Activated CD4-positive, alpha-beta memory T cell treated with anti-CD3 and anti-CD28 coated beads for 36 hours (primary cell): ENCODE measurements at regions not wholly inside any gene's neighbourhood (a gene's known extent, or its start where the extent isn't known, plus 50 kb on each side); places are given as distances from the start of the nearest gene placed in this dataset.
"Not testable (repeated sequence)": the region's sequence is repeated elsewhere in the genome, so short reads cannot be mapped to it uniquely, and the experiment has no call there.

Source experiments
- CTCF ChIA-PET: fragments of 350-600 bp; sonication (Branson Sonifier 250); formaldehyde crosslinking; loops from one replicate; lab custom pipeline; 2021; ENCODE audit warnings: antibody characterized with exemption, inconsistent platforms; lab: Charles Lee
- POLR2A ChIA-PET: fragments of 350-600 bp; sonication (Branson Sonifier 250); formaldehyde crosslinking; loops from one replicate; lab custom pipeline; 2021; ENCODE audit warnings: antibody characterized with exemption; lab: Charles Lee
- DNase-seq: peaks from one replicate; pipeline ENCODE4 v3.0.0-alpha.2; 2020
- H3K27ac Mint-ChIP-seq: one replicate; pipeline ENCODE4 v1.8.0; 2021; ENCODE audit warnings: mixed read lengths
- H3K27me3 Mint-ChIP-seq: one replicate; pipeline ENCODE4 v1.8.0; 2021; ENCODE audit warnings: mixed read lengths
- H3K36me3 Mint-ChIP-seq: one replicate; pipeline ENCODE4 v1.8.0; 2021; ENCODE audit warnings: mixed read lengths
- H3K4me1 Mint-ChIP-seq: one replicate; pipeline ENCODE4 v1.8.0; 2021; ENCODE audit warnings: low read depth, mixed read lengths
- H3K4me3 Mint-ChIP-seq: one replicate; pipeline ENCODE4 v1.8.0; 2021; ENCODE audit warnings: mild to moderate bottlenecking, mixed read lengths
- H3K9me3 Mint-ChIP-seq: one replicate; pipeline ENCODE4 v1.8.0; 2021; ENCODE audit warnings: mixed read lengths
- intact Hi-C: fragments of 100-400 bp; cut with micrococcal nuclease; formaldehyde crosslinking; loops from one replicate; pipeline ENCODE4 v1.15.1; 2023

GRCh38 chr3:174362556-174362955, 496.6 kb upstream of the NAALADL2 start:
- H3K27me3 Mint-ChIP-seq = no peaks in the 10 kb centered on the region
- no peaks in the 10 kb centered on the region for H3K9me3 Mint-ChIP-seq
- CTCF ChIA-PET = no interaction called here
- H3K4me1 Mint-ChIP-seq = no peaks in the 10 kb centered on the region
- no peak overlapping the region for H3K27ac Mint-ChIP-seq
- intact Hi-C loops = no loop called here
- H3K4me3 Mint-ChIP-seq = no peak overlapping the region
- no peak for DNase-seq
- no peaks in the 10 kb centered on the region for H3K36me3 Mint-ChIP-seq
- POLR2A ChIA-PET = no interaction called here

GRCh38 chr3:174363256-174363655, 495.9 kb upstream of the NAALADL2 start:
- intact Hi-C loops = no loop called here
- POLR2A ChIA-PET = no interaction called here

DNA sequence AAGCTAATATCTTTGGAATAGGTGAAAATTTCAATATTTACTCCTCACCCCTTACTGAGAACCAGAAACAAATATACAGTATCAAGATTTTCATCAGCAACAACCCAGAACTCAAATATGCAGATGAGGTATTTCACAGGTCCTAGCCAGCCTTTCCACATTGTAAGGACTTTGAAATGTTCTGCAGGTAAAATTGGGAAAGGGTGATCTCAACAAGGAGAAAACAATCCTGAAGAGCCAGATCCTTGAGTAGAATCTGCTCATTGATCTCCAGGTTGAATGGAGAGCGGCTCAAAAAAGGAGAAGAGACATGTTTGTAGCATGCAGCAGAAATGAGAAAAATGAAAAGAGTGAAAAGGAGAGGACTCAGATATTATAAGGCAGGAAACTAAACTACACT, 493.3 kb upstream of the NAALADL2 start:
- Mint-ChIP-seq H3K4me3 (no peak overlapping the region), H3K27me3 (no peaks in the 10 kb centered on the region), H3K27ac (no peak overlapping the region), H3K36me3 (no peaks in the 10 kb centered on the region), H3K9me3 (peaks cover 12% of the 10 kb centered on the region), H3K4me1 (no peaks in the 10 kb centered on the region)
- ChIA-PET CTCF (no interaction called here), POLR2A (no interaction called here)
- no peak for DNase-seq
- intact Hi-C loops = no loop called here

More at GRCh38 chr3:174363256-174363655, 495.9 kb upstream of the NAALADL2 start:
- Mint-ChIP-seq H3K4me3 (no peak overlapping the region), H3K27ac (no peak overlapping the region), H3K4me1 (no peaks in the 10 kb centered on the region), H3K27me3 (no peaks in the 10 kb centered on the region), H3K36me3 (no peaks in the 10 kb centered on the region), H3K9me3 (peaks cover 5% of the 10 kb centered on the region)
- CTCF ChIA-PET = no interaction called here
- DNase-seq = no peak

DNA sequence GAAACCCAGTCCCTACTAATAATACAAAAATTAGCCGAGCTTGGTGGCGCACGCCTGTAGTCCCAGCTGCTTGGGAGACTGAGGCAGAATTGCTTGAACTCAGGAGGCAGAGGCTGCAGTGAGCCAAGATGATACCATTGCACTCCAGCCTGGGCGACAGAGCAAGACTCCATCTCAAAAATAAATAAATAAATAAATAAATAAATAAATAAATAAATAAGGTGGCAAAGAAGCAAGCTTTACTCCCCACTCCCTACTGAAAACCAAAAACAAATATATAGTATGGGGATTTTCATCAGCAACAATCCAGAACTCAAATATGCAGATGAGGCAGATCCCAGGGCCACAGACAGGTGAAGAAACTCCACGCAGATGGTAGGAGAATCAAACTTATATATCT, 492.2 kb upstream of the NAALADL2 start:
- DNase-seq, H3K27me3 Mint-ChIP-seq, H3K4me3 Mint-ChIP-seq, H3K27ac Mint-ChIP-seq, intact Hi-C loops, H3K4me1 Mint-ChIP-seq, POLR2A ChIA-PET, CTCF ChIA-PET, H3K36me3 Mint-ChIP-seq: not testable (repeated sequence)
- peaks cover 12% of the 10 kb centered on the region for H3K9me3 Mint-ChIP-seq

DNA sequence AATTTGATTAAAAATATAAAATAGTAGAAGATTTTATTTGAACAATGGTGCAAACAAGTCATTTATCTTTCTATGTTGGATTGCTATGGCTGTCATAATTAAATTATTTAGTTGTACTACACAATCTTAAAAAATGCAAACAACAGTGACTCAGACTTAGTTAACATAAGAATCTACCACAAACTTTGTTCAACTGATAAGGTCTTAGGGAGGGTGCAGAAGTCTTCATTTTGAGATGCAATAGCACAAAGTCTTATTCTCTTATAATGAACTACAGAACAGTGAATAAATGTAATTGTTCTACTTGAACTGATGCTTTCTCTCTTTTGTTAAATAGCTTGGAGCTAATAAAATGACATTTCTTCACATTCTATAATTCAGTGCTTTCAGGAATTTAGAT, 482.8 kb upstream of the NAALADL2 start:
- H3K27me3 Mint-ChIP-seq = no peaks in the 10 kb centered on the region
- no peaks in the 10 kb centered on the region for H3K9me3 Mint-ChIP-seq
- ChIA-PET CTCF (no interaction called here), POLR2A (no interaction called here)
- no peak overlapping the region for H3K4me3 Mint-ChIP-seq
- no peaks in the 10 kb centered on the region for H3K4me1 Mint-ChIP-seq
- intact Hi-C loops = no loop called here
- H3K27ac Mint-ChIP-seq = no peak overlapping the region
- H3K36me3 Mint-ChIP-seq = no peaks in the 10 kb centered on the region
- no peak for DNase-seq

DNA sequence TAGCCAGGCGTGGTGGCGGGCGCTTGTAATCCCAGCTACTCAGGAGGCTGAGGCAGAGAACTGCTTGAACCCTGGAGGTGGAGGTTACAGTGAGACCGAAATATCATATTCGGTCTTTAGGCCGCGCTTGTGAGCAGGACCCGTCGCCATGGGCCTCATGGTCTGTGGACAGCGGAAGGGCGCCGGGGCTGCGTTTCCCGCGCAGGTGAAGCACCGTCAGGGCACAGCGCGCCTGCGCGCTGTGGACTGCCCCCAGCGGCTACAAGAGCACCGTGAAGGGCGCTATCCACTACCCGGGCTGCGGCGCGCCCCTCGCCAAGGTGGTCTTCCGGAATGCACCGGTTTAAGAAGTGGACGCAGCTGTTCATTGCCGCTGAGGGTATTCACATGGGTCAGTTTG, 482.0 kb upstream of the NAALADL2 start:
- intact Hi-C loops = no loop called here
- no peaks in the 10 kb centered on the region for H3K36me3 Mint-ChIP-seq
- no peaks in the 10 kb centered on the region for H3K9me3 Mint-ChIP-seq
- DNase-seq = no peak
- H3K27me3 Mint-ChIP-seq = no peaks in the 10 kb centered on the region
- H3K4me3 Mint-ChIP-seq = no peak overlapping the region
- H3K27ac Mint-ChIP-seq = no peak overlapping the region
- ChIA-PET CTCF (no interaction called here), POLR2A (no interaction called here)
- H3K4me1 Mint-ChIP-seq = no peaks in the 10 kb centered on the region

GRCh38 chr3:174377684-174378083, 481.4 kb upstream of the NAALADL2 start:
- no peaks in the 10 kb centered on the region for H3K27me3 Mint-ChIP-seq
- intact Hi-C loops = no loop called here
- no peak overlapping the region for H3K27ac Mint-ChIP-seq
- ChIA-PET POLR2A (no interaction called here), CTCF (no interaction called here)
- no peak for DNase-seq
- no peaks in the 10 kb centered on the region for H3K36me3 Mint-ChIP-seq
- no peaks in the 10 kb centered on the region for H3K9me3 Mint-ChIP-seq
- H3K4me1 Mint-ChIP-seq = no peaks in the 10 kb centered on the region
- H3K4me3 Mint-ChIP-seq = no peak overlapping the region

DNA sequence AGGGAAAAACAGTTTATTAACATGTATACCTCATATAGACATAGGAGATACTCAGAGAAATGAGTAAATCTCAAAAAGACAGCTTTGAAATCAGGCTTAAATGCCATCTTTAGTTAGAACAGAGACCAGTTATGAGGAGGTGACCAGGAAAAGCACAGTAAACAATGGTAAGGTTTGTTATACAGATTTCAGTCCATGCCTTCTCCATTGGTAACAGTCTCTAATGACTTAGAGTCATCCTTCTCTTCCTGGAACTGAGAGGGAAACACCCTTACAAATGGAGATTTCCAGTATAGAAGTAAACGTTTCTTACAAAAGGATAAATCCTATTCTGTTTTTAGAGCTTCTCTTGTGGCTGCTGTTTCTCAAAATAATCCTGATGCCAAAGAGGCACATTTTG, 476.3 kb upstream of the NAALADL2 start:
- Mint-ChIP-seq H3K9me3 (peaks cover 2% of the 10 kb centered on the region), H3K36me3 (no peaks in the 10 kb centered on the region), H3K27me3 (no peaks in the 10 kb centered on the region), H3K27ac (no peak overlapping the region), H3K4me3 (no peak overlapping the region), H3K4me1 (no peaks in the 10 kb centered on the region)
- CTCF ChIA-PET = no interaction called here
- no peak for DNase-seq
- POLR2A ChIA-PET = no interaction called here
- intact Hi-C loops = no loop called here

DNA sequence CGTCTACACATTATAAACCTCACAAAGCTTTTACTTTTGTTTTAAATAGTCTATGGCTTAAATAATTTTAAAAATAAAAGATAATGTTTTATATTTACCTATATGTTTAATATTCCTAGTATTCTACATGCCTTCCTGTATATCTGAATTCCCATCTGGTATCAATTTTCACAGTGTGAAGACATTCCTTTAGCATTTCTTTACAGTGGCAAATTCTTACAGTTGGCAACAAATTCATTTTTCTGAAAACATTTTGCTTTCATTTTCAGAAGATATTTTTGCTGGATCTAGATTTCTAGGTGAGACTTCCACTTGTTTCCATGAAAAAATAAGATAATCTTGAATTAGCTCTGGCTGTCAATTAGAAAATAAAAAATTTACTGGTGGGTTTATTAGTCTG, 471.4 kb upstream of the NAALADL2 start:
- Mint-ChIP-seq H3K27me3 (no peaks in the 10 kb centered on the region), H3K4me1 (no peaks in the 10 kb centered on the region), H3K9me3 (peaks cover 8% of the 10 kb centered on the region), H3K36me3 (no peaks in the 10 kb centered on the region), H3K27ac (no peak overlapping the region), H3K4me3 (no peak overlapping the region)
- ChIA-PET POLR2A (no interaction called here), CTCF (no interaction called here)
- intact Hi-C loops = no loop called here
- no peak for DNase-seq

DNA sequence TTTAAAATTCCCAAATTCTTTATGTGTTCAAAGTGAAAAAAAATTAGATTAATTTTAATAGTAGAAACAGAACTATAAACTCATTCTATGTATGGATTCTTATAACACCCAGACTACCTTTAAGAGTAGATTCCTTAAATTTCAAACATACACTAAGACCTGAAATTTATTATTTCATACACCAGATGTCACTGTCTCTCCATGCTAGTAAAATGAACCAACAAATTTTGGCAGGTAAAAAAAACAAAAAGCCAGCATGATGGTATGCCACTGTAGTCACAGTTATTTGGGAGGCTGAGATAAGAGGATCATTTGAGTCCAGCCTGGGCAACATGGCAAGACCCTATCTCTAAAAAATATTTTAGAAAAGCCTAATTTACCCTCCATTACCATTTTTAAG, 461.3 kb upstream of the NAALADL2 start:
- POLR2A ChIA-PET = no interaction called here
- CTCF ChIA-PET = no interaction called here
- Mint-ChIP-seq H3K9me3 (peaks cover 4% of the 10 kb centered on the region), H3K27me3 (no peaks in the 10 kb centered on the region), H3K27ac (no peak overlapping the region), H3K36me3 (no peaks in the 10 kb centered on the region), H3K4me1 (no peaks in the 10 kb centered on the region), H3K4me3 (no peak overlapping the region)
- intact Hi-C loops = no loop called here
- no peak for DNase-seq

DNA sequence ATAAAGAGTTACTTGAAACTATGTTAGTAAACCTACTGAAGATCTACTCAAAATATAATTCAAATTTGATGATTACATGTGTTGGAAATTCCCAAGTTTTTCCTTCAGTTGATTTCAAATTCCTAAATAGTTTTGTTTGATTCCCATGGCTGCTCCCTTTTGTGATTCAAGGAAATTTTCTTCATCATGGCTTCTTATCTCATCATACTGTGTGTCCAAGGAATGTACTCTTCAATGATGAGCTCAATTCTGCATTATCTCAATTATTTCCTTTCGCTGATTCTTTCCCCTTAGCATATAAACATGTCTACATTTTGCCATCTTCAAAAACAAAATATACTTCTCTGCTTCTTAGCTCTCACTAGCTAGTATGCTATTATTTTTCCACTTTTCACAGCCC, 460.4 kb upstream of the NAALADL2 start:
- no peak for DNase-seq
- no peaks in the 10 kb centered on the region for H3K27me3 Mint-ChIP-seq
- H3K4me1 Mint-ChIP-seq = no peaks in the 10 kb centered on the region
- H3K4me3 Mint-ChIP-seq = no peak overlapping the region
- H3K27ac Mint-ChIP-seq = no peak overlapping the region
- H3K9me3 Mint-ChIP-seq = peaks cover 4% of the 10 kb centered on the region
- intact Hi-C loops = no loop called here
- ChIA-PET POLR2A (no interaction called here), CTCF (no interaction called here)
- H3K36me3 Mint-ChIP-seq = no peaks in the 10 kb centered on the region

- H3K27me3 Mint-ChIP-seq = no peaks in the 10 kb centered on the region
- no peak for DNase-seq
- peaks cover 6% of the 10 kb centered on the region for H3K9me3 Mint-ChIP-seq
- no peak overlapping the region for H3K4me3 Mint-ChIP-seq
- intact Hi-C loops = no loop called here
- H3K4me1 Mint-ChIP-seq = no peaks in the 10 kb centered on the region
- POLR2A ChIA-PET = no interaction called here
- no peaks in the 10 kb centered on the region for H3K36me3 Mint-ChIP-seq
- CTCF ChIA-PET = no interaction called here
- H3K27ac Mint-ChIP-seq = no peak overlapping the region
These were observed 455.3 kb upstream of the NAALADL2 start for GRCh38 chr3:174403831-174404230.

DNA sequence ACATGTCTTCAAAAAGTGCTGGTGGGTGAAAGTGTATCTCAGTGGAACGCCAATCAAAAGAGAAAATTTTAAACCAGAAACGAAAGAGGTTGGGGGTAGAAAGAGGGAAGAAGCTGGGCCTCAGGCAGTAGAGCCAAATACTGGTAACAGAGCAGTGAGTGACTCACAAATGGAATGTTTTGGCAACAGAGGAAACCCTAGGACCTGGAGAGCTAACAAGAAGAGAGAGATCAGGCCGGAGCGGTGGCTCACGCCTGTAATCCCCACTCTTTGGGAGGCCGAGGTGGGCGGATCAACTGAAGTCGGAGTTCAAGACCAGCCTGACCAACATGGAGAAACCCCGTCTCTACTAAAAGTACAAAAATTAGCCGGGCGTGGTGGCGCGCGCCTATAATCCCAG, 450.8 kb upstream of the NAALADL2 start:
- intact Hi-C loops = no loop called here
- H3K9me3 Mint-ChIP-seq = peaks cover 4% of the 10 kb centered on the region
- CTCF ChIA-PET = no interaction called here
- H3K27me3 Mint-ChIP-seq = no peaks in the 10 kb centered on the region
- POLR2A ChIA-PET = no interaction called here
- H3K4me3 Mint-ChIP-seq = no peak overlapping the region
- no peak overlapping the region for H3K27ac Mint-ChIP-seq
- H3K36me3 Mint-ChIP-seq = no peaks in the 10 kb centered on the region
- no peaks in the 10 kb centered on the region for H3K4me1 Mint-ChIP-seq
- DNase-seq = no peak
